ENCODE measurements at regions not wholly inside any gene's neighbourhood (a gene's known extent, or its start where the extent isn't known, plus 50 kb on each side); places are given as distances from the start of the nearest gene placed in this dataset.

DNA sequence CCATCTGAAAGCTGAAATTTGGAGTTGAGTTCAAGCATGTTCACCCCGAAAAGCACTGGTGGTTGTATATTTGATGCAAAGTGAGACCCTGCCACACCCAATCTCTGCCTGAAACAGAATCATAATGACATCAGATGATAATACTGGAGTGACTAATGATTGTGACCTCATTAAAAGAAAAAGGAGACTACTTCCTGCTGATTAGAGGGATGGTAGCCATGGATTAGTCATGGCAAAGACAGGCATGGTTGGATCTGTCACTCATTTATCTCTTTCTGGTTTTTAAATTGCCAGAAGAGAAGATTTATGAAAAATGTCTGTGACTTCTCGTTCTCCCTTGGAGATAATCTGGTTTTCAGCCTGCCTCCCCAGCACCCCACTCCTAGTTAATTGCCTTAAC lies 101.2 kb downstream of the BAMBI start:
- TF ChIP-seq, protein P1, sequence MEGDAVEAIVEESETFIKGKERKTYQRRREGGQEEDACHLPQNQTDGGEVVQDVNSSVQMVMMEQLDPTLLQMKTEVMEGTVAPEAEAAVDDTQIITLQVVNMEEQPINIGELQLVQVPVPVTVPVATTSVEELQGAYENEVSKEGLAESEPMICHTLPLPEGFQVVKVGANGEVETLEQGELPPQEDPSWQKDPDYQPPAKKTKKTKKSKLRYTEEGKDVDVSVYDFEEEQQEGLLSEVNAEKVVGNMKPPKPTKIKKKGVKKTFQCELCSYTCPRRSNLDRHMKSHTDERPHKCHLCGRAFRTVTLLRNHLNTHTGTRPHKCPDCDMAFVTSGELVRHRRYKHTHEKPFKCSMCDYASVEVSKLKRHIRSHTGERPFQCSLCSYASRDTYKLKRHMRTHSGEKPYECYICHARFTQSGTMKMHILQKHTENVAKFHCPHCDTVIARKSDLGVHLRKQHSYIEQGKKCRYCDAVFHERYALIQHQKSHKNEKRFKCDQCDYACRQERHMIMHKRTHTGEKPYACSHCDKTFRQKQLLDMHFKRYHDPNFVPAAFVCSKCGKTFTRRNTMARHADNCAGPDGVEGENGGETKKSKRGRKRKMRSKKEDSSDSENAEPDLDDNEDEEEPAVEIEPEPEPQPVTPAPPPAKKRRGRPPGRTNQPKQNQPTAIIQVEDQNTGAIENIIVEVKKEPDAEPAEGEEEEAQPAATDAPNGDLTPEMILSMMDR (IDR thresholded peaks at IDR 0.05), result no peak
- TF ChIP-seq EZH2 (IDR thresholded peaks at IDR 0.05), result no peak
- no peak for TF ChIP-seq EZH2phosphoT487 (IDR thresholded peaks at IDR 0.05)

Data from neural progenitor cell (in vitro differentiated cells).